ENCODE measurements at regions not wholly inside any gene's neighbourhood (a gene's known extent, or its start where the extent isn't known, plus 50 kb on each side); places are given as distances from the start of the nearest gene placed in this dataset.

GRCh38 chr5:56734091-56734694 lies 81.2 kb upstream of the MAP3K1 start:
- no peaks in the 10 kb centered on the region for H3K9me3 ChIP-seq (ENCODE audit: low read length)
- no peaks in the 10 kb centered on the region for H3F3A ChIP-seq (ENCODE audit: insufficient read depth, low read length, poor library complexity, severe bottlenecking)
- H4K20me1 ChIP-seq (ENCODE audit: insufficient read depth) = no peaks in the 10 kb centered on the region
- H3K27ac ChIP-seq (ENCODE audit: low read length) = no peak overlapping the region
- H3K9me2 ChIP-seq (ENCODE audit: insufficient read depth, low read length) = no peaks in the 10 kb centered on the region
- no peak overlapping the region for H3K4me2 ChIP-seq (ENCODE audit: low read length)
- H3K4me3 ChIP-seq (ENCODE audit: low read length) = no peak overlapping the region
- H3K9ac ChIP-seq (ENCODE audit: low read length) = no peak overlapping the region
- H3K36me3 ChIP-seq (ENCODE audit: insufficient read depth, low read length) = no peaks in the 10 kb centered on the region
- H3K79me2 ChIP-seq (replicated peaks; ENCODE audit: insufficient read depth, low read length) = no peaks in the 10 kb centered on the region
- H3K27me3 ChIP-seq (ENCODE audit: insufficient read depth, low read depth, low read length) = no peaks in the 10 kb centered on the region
- H2AFZ ChIP-seq (ENCODE audit: low read depth, low read length) = no peak overlapping the region
- no peak for TF ChIP-seq MXI1 (conservative IDR thresholded peaks at IDR 0.05; ENCODE audit: poor library complexity, severe bottlenecking)
- TF ChIP-seq REST (IDR thresholded peaks at IDR 0.05; ENCODE audit: borderline replicate concordance) = peak; percentile 64
- TF ChIP-seq RAD21 (conservative IDR thresholded peaks at IDR 0.05) = no peak

GRCh38 chr5:56733580-56733979 lies 81.8 kb upstream of the MAP3K1 start:
- no peak overlapping the region for H3K4me2 ChIP-seq (ENCODE audit: low read length)
- H3K79me2 ChIP-seq (replicated peaks; ENCODE audit: insufficient read depth, low read length) = no peaks in the 10 kb centered on the region
- no peaks in the 10 kb centered on the region for H3K9me2 ChIP-seq (ENCODE audit: insufficient read depth, low read length)
- no peaks in the 10 kb centered on the region for H3K36me3 ChIP-seq (ENCODE audit: insufficient read depth, low read length)
- H3K4me3 ChIP-seq (ENCODE audit: low read length) = no peak overlapping the region
- H3K9ac ChIP-seq (ENCODE audit: low read length) = no peak overlapping the region
- H3K27ac ChIP-seq (ENCODE audit: low read length) = no peak overlapping the region
- H3K9me3 ChIP-seq (ENCODE audit: low read length) = no peaks in the 10 kb centered on the region
- H3K27me3 ChIP-seq (ENCODE audit: insufficient read depth, low read depth, low read length) = no peaks in the 10 kb centered on the region
- no peak overlapping the region for H2AFZ ChIP-seq (ENCODE audit: low read depth, low read length)
- no peak for TF ChIP-seq REST (IDR thresholded peaks at IDR 0.05; ENCODE audit: borderline replicate concordance)
- TF ChIP-seq TAF1 (IDR thresholded peaks at IDR 0.05; ENCODE audit: low read depth) = no peak
- no peak for TF ChIP-seq EZH2 (IDR thresholded peaks at IDR 0.05; ENCODE audit: borderline replicate concordance, insufficient read depth, low read length, poor library complexity, severe bottlenecking)
- TF ChIP-seq POLR2AphosphoS5 (IDR thresholded peaks at IDR 0.05) = no peak
- TF ChIP-seq SMC3 (conservative IDR thresholded peaks at IDR 0.05; ENCODE audit: poor library complexity) = no peak
- TF ChIP-seq EP300 (conservative IDR thresholded peaks at IDR 0.05; ENCODE audit: poor library complexity, severe bottlenecking) = no peak
- TF ChIP-seq RAD21 (conservative IDR thresholded peaks at IDR 0.05) = no peak
- no peak for TF ChIP-seq CTCF (IDR thresholded peaks at IDR 0.05; ENCODE audit: poor library complexity, severe bottlenecking)
- no peak for TF ChIP-seq MXI1 (conservative IDR thresholded peaks at IDR 0.05; ENCODE audit: poor library complexity, severe bottlenecking)
- no peaks in the 10 kb centered on the region for H4K20me1 ChIP-seq (ENCODE audit: insufficient read depth)
- H3F3A ChIP-seq (ENCODE audit: insufficient read depth, low read length, poor library complexity, severe bottlenecking) = no peaks in the 10 kb centered on the region
